Peyer's patch (tissue), 4 donors: ENCODE measurements at regions not wholly inside any gene's neighbourhood (a gene's known extent, or its start where the extent isn't known, plus 50 kb on each side); places are given as distances from the start of the nearest gene placed in this dataset.

Experiments
- DNase-seq, 3 donors: peaks; one replicate each; pipeline ENCODE4 v3.0.0-alpha.2; 2017 to 2019
- H3K27ac ChIP-seq, 4 donors: fragments of 200-600 bp; sonication (generic); one replicate each; pipeline ENCODE4 v1.5.1; 2016 to 2019
- H3K27me3 ChIP-seq, 2 donors: fragments of 200-600 bp; sonication (generic); one replicate each; pipeline ENCODE4 v1.5.1; 2019
- H3K36me3 ChIP-seq, 3 donors: fragments of 200-600 bp; sonication (generic); one replicate each; pipeline ENCODE4 v1.5.1; 2016 to 2019
- H3K4me1 ChIP-seq, 4 donors: fragments of 200-600 bp; sonication (generic); one replicate each; pipeline ENCODE4 v1.5.1; 2016 to 2019
- H3K4me3 ChIP-seq, 4 donors: fragments of 200-600 bp; sonication (generic); 1 replicate in 3 of 4; 2 replicates in 1 of 4; pipeline ENCODE4 v1.5.1; 2016 to 2019; ENCODE audit warnings: mild to moderate bottlenecking in 1 of 4
- H3K9me3 ChIP-seq, 4 donors: fragments of 200-600 bp; sonication (generic); one replicate each; pipeline ENCODE4 v1.5.1; 2016 to 2019; ENCODE audit warnings: mild to moderate bottlenecking in 1 of 4
- POLR2A ChIP-seq, 2 donors: fragments of 450-650 bp; IDR thresholded peaks; one replicate each; pipeline ENCODE4 v1.5.1; 2017; ENCODE audit warnings: antibody characterized with exemption in 2 of 2, mild to moderate bottlenecking in 2 of 2, moderate library complexity in 2 of 2
- TF ChIP-seq, protein P1 (sequence below), 6 experiments: fragments of 450-650 bp in 4 of 6; fragments of 200-600 bp in 2 of 6; sonication (generic) in 1 of 6; IDR thresholded peaks; one replicate each; pipeline ENCODE4 v1.5.1; 2017 to 2019; ENCODE audit warnings: antibody characterized with exemption in 6 of 6, mild to moderate bottlenecking in 3 of 6, moderate library complexity in 1 of 6

DNA sequence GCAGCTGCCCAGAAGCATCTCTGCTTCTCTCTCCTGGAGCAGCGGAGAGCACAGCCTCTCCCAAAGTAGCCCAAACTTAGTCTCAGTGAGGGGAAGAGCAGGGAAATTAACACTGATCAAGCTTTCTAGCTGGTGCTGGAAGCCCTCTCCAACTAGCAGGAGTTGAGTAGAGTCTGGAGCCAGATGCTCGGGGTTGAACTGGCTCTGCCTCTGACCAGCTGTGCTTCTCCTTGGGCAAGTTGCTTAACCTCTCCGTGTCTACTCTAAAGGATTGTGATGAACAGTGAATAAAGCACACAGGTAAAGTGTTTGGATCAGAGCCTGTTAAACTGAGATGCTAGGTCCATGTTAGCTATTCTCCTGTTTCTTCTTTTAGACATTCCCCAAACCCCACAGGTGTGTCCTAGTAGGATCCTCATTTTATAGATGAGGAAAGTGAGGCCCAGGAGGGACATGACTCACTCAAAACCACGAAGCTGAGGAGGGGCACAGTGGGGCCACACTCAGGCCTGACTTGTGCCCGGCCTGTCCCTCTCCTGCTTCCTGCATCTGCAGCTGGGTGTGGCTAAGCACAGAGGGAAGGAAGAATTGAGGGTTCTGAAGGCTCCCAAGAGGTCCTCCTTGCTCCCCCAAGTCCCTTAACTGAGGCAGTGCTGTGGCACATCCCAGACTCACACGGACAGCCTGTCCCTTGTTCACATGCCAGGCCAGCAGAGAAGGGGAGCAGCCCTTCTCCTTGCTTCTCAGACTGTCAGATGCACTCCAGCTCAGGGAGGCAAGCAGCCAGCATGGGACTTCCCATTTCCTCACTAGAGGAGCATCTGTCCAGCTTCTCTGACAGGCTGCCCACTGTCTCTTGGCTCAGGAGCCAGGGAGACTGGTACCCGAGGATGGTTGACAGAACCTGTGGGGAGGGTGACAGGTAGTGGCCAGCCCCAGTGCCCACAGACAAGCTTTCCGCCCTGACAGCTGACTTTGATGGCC, 152.0 kb upstream of the IGSF21 start:
- no peak for TF ChIP-seq POLR2A (IDR thresholded peaks at IDR 0.05)
- TF ChIP-seq, protein P1, sequence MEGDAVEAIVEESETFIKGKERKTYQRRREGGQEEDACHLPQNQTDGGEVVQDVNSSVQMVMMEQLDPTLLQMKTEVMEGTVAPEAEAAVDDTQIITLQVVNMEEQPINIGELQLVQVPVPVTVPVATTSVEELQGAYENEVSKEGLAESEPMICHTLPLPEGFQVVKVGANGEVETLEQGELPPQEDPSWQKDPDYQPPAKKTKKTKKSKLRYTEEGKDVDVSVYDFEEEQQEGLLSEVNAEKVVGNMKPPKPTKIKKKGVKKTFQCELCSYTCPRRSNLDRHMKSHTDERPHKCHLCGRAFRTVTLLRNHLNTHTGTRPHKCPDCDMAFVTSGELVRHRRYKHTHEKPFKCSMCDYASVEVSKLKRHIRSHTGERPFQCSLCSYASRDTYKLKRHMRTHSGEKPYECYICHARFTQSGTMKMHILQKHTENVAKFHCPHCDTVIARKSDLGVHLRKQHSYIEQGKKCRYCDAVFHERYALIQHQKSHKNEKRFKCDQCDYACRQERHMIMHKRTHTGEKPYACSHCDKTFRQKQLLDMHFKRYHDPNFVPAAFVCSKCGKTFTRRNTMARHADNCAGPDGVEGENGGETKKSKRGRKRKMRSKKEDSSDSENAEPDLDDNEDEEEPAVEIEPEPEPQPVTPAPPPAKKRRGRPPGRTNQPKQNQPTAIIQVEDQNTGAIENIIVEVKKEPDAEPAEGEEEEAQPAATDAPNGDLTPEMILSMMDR (IDR thresholded peaks at IDR 0.05) = no peak
- Histone ChIP-seq H3K36me3 (no peaks in the 10 kb centered on the region), H3K4me3 (no peak overlapping the region), H3K4me1 (no peaks in the 10 kb centered on the region), H3K27me3 (no peaks in the 10 kb centered on the region), H3K9me3 (no peaks in the 10 kb centered on the region), H3K27ac (no peak overlapping the region)
- DNase-seq = no peak

GRCh38 chr1:17957588-17958267, 149.9 kb upstream of the IGSF21 start:
- Histone ChIP-seq H3K27ac (no peak overlapping the region), H3K4me1 (no peaks in the 10 kb centered on the region), H3K36me3 (no peaks in the 10 kb centered on the region), H3K4me3 (no peak overlapping the region), H3K27me3 (no peaks in the 10 kb centered on the region), H3K9me3 (no peaks in the 10 kb centered on the region)
- TF ChIP-seq, protein P1 (IDR thresholded peaks at IDR 0.05) = no peak
- TF ChIP-seq POLR2A (IDR thresholded peaks at IDR 0.05) = no peak
- DNase-seq = no peak

DNA sequence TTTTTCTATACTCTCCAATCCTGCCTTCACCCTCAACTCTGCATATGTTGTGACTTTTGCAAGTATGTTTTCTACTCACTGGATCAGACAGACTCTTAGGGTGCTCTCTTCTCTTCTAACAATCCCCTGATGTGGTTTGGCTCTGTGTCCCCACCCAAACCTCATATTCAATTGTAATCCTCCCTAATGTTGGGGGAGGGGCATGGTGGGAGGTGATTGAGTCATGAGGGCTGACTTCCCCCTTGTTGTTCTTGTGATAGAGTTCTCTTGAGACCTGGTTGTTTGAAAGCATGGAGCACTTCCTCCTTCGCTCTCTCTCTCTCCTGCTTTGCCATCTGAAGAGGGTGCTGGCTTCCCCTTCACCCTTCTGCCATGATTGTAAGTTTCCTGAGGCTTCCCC, 148.9 kb upstream of the IGSF21 start:
- DNase-seq = no peak
- Histone ChIP-seq H3K36me3 (no peaks in the 10 kb centered on the region), H3K27me3 (no peaks in the 10 kb centered on the region), H3K4me1 (no peaks in the 10 kb centered on the region), H3K27ac (no peak overlapping the region), H3K9me3 (no peaks in the 10 kb centered on the region), H3K4me3 (no peak overlapping the region)
- TF ChIP-seq POLR2A (IDR thresholded peaks at IDR 0.05) = no peak
- TF ChIP-seq, protein P1 (IDR thresholded peaks at IDR 0.05) = no peak

DNA sequence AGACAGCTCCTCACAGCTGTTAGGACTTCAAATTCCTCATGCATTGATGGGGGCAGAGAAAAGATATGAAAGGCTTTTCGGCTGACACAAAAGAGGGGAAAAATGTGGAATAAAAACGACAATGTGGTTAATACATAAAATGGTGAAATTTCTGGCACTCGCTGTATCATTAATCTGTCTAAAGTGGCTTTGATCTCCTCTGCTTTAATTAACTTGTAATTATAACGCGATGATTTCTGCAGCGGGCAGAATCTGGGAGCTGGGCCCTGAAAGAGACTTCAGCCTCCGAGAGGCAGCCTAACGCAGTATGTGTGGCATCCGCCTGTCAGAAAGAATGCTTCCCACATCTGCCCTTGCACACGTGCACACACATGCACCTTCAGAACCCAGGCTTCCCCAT, 144.1 kb upstream of the IGSF21 start:
- no peaks in the 10 kb centered on the region for H3K27me3 ChIP-seq
- no peak for DNase-seq
- TF ChIP-seq, protein P1 (IDR thresholded peaks at IDR 0.05) = no peak
- no peak for TF ChIP-seq POLR2A (IDR thresholded peaks at IDR 0.05)
- no peak overlapping the region for H3K4me3 ChIP-seq
- H3K4me1 ChIP-seq = no peaks in the 10 kb centered on the region
- H3K27ac ChIP-seq = no peak overlapping the region
- H3K9me3 ChIP-seq = no peaks in the 10 kb centered on the region
- no peaks in the 10 kb centered on the region for H3K36me3 ChIP-seq

DNA sequence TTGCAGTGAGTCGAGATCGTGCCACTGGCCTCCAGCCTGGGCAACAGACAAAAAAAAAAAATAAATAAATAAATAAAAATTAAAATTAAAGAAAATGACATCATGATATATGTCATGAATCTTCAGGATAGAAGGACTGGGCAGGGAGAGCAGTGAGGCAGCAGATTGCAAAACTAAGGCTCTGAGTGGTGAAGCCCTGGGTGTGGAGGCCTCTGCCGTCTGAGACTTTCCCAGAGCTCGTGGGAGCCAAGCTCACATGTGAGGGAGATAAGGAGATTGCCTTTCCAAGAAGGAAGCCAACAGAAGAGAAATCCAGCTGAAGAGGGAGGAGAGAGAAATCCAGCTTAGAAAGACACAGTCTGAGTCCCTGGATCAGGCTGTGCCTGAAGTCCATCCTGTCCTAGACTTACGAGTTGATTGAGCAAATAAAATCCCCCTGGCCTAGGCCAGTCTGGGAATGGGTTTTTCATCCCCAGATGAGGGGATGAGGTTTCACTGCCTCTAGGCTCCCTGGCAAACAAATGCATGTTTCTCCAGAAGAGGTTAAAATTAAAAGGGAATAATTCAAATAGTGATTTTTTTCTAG, 142.0 kb upstream of the IGSF21 start:
- H3K27me3 ChIP-seq = no peaks in the 10 kb centered on the region
- no peaks in the 10 kb centered on the region for H3K36me3 ChIP-seq
- no peak for DNase-seq
- no peak overlapping the region for H3K27ac ChIP-seq
- TF ChIP-seq, protein P1 (IDR thresholded peaks at IDR 0.05) = no peak
- no peak for TF ChIP-seq POLR2A (IDR thresholded peaks at IDR 0.05)
- no peaks in the 10 kb centered on the region for H3K4me1 ChIP-seq
- H3K4me3 ChIP-seq = no peak overlapping the region
- no peaks in the 10 kb centered on the region for H3K9me3 ChIP-seq
